Upper lobe of left lung (tissue), 4 donors: ENCODE measurements at regions not wholly inside any gene's neighbourhood (a gene's known extent, or its start where the extent isn't known, plus 50 kb on each side); places are given as distances from the start of the nearest gene placed in this dataset.

Experiments
- POLR2A ChIP-seq, 4 donors: fragments of 450-650 bp; IDR thresholded peaks; one replicate each; pipeline ENCODE4 v1.5.1; 2016 to 2017; ENCODE audit warnings: antibody characterized with exemption in 4 of 4, mild to moderate bottlenecking in 2 of 4
- POLR2AphosphoS5 ChIP-seq, 2 donors: sonication (generic); formaldehyde crosslinking; IDR thresholded peaks; one replicate each; pipeline ENCODE4 v1.5.1; 2017; ENCODE audit warnings: antibody characterized with exemption in 2 of 2
- TF ChIP-seq, protein P1 (sequence below), 6 experiments: fragments of 450-650 bp in 4 of 6; fragments of 200-600 bp in 2 of 6; sonication (generic) in 2 of 6; IDR thresholded peaks; one replicate each; pipeline ENCODE4 v1.5.1; 2016 to 2019; ENCODE audit warnings: antibody characterized with exemption in 6 of 6

DNA sequence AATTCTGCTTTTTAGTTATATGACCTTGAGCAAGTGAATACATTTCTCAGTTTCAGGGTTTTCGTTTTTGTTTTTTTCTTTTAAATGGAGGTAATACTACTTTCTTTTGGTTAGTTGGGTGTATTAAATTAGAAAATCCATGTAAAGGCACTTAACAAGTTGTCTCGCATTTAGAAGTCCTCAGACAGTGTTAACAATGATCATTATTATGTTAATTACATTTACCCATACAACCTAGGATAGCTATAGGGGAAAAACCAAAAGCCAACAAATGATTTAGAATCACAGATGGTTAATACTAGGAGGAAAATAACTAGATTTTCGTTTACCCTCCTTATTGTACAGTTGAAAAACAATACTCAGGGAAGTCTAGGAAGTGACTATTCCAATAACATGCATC lies 972.2 kb upstream of the WWC1 start:
- TF ChIP-seq, protein P1, sequence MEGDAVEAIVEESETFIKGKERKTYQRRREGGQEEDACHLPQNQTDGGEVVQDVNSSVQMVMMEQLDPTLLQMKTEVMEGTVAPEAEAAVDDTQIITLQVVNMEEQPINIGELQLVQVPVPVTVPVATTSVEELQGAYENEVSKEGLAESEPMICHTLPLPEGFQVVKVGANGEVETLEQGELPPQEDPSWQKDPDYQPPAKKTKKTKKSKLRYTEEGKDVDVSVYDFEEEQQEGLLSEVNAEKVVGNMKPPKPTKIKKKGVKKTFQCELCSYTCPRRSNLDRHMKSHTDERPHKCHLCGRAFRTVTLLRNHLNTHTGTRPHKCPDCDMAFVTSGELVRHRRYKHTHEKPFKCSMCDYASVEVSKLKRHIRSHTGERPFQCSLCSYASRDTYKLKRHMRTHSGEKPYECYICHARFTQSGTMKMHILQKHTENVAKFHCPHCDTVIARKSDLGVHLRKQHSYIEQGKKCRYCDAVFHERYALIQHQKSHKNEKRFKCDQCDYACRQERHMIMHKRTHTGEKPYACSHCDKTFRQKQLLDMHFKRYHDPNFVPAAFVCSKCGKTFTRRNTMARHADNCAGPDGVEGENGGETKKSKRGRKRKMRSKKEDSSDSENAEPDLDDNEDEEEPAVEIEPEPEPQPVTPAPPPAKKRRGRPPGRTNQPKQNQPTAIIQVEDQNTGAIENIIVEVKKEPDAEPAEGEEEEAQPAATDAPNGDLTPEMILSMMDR (IDR thresholded peaks at IDR 0.05): no peak
- TF ChIP-seq POLR2A (IDR thresholded peaks at IDR 0.05): no peak
- TF ChIP-seq POLR2AphosphoS5 (IDR thresholded peaks at IDR 0.05): no peak
